Lower lobe of right lung (tissue), 2 donors: ENCODE measurements at regions not wholly inside any gene's neighbourhood (a gene's known extent, or its start where the extent isn't known, plus 50 kb on each side); places are given as distances from the start of the nearest gene placed in this dataset.

Source experiments
- ATAC-seq, 2 donors: fragments of 200-7000 bp; cut with Tn5 transposase; one replicate each; pipeline ENCODE4 v1.9.1; 2020 to 2022; ENCODE audit warnings: mild to moderate bottlenecking in 2 of 2, moderate library complexity in 2 of 2
- DNase-seq: peaks from one replicate; pipeline ENCODE4 v3.0.0-alpha.2; 2020
- H3K27ac ChIP-seq: fragments of 200-600 bp; one replicate; pipeline ENCODE4 v1.8.0; 2022
- H3K27me3 ChIP-seq: fragments of 200-600 bp; one replicate; pipeline ENCODE4 v1.8.0; 2022; ENCODE audit warnings: low read depth
- H3K36me3 ChIP-seq: fragments of 200-600 bp; one replicate; pipeline ENCODE4 v1.8.0; 2022; ENCODE audit warnings: mild to moderate bottlenecking
- H3K4me1 ChIP-seq: fragments of 200-600 bp; one replicate; pipeline ENCODE4 v1.8.0; 2022
- H3K4me3 ChIP-seq: fragments of 200-600 bp; one replicate; pipeline ENCODE4 v1.8.0; 2022; ENCODE audit warnings: mild to moderate bottlenecking
- H3K9me3 ChIP-seq: fragments of 200-600 bp; one replicate; pipeline ENCODE4 v1.8.0; 2022
- CTCF ChIP-seq: fragments of 200-600 bp; IDR thresholded peaks from one replicate; pipeline ENCODE4 v1.8.0; 2022; ENCODE audit warnings: antibody characterized with exemption, mild to moderate bottlenecking
- intact Hi-C: fragments of 100-400 bp; cut with DNase I; formaldehyde crosslinking; loops from one replicate; pipeline ENCODE4 v1.11.0; 2022
- donor health status: DM: no; HTN: yes; CAD: no; lungs with severe emphysema.

- no peak for ATAC-seq
- no peak overlapping the region for H3K4me3 ChIP-seq
- H3K27me3 ChIP-seq, result no peaks in the 10 kb centered on the region
- H3K27ac ChIP-seq, result no peak overlapping the region
- H3K4me1 ChIP-seq, result no peaks in the 10 kb centered on the region
- no peaks in the 10 kb centered on the region for H3K9me3 ChIP-seq
- DNase-seq, result no peak
- no peak for TF ChIP-seq CTCF
- no peaks in the 10 kb centered on the region for H3K36me3 ChIP-seq
- intact Hi-C loops, result no loop called here
These were observed 566.8 kb downstream of the NTRK3 start for GRCh38 chr15:87689716-87690115.

- no peak overlapping the region for H3K4me3 ChIP-seq
- DNase-seq (no peak), ATAC-seq (no peak)
- no peaks in the 10 kb centered on the region for H3K27me3 ChIP-seq
- no peak overlapping the region for H3K27ac ChIP-seq
- H3K36me3 ChIP-seq, result no peaks in the 10 kb centered on the region
- intact Hi-C loops, result no loop called here
- no peaks in the 10 kb centered on the region for H3K4me1 ChIP-seq
- TF ChIP-seq CTCF, result no peak
- no peaks in the 10 kb centered on the region for H3K9me3 ChIP-seq
These were observed 569.0 kb downstream of the NTRK3 start for GRCh38 chr15:87687523-87687870.

- intact Hi-C loops, result no loop called here
- H3K36me3 ChIP-seq, result no peaks in the 10 kb centered on the region
- DNase-seq (no peak), ATAC-seq (no peak)
- no peaks in the 10 kb centered on the region for H3K27me3 ChIP-seq
- H3K4me1 ChIP-seq, result no peaks in the 10 kb centered on the region
- no peaks in the 10 kb centered on the region for H3K9me3 ChIP-seq
- H3K4me3 ChIP-seq, result no peak overlapping the region
- TF ChIP-seq CTCF, result no peak
- no peak overlapping the region for H3K27ac ChIP-seq
These were observed 569.6 kb downstream of the NTRK3 start for GRCh38 chr15:87686841-87687522.

GRCh38 chr15:87686339-87686738 is 570.2 kb downstream of the NTRK3 start:
- intact Hi-C loops, result no loop called here
- no peak overlapping the region for H3K27ac ChIP-seq
- H3K4me1 ChIP-seq, result no peaks in the 10 kb centered on the region
- H3K4me3 ChIP-seq, result no peak overlapping the region
- no peaks in the 10 kb centered on the region for H3K9me3 ChIP-seq
- no peak for TF ChIP-seq CTCF
- no peak for DNase-seq
- no peak for ATAC-seq
- H3K27me3 ChIP-seq, result no peaks in the 10 kb centered on the region
- H3K36me3 ChIP-seq, result no peaks in the 10 kb centered on the region

GRCh38 chr15:87682527-87682926 is 574.0 kb downstream of the NTRK3 start:
- DNase-seq, result no peak
- Histone ChIP-seq H3K9me3 (no peaks in the 10 kb centered on the region), H3K36me3 (no peaks in the 10 kb centered on the region), H3K27ac (no peak overlapping the region), H3K4me1 (no peaks in the 10 kb centered on the region), H3K4me3 (no peak overlapping the region), H3K27me3 (no peaks in the 10 kb centered on the region)
- intact Hi-C loops, result no loop called here
- no peak for ATAC-seq
- TF ChIP-seq CTCF, result no peak
